SW 1271 (cell line): ENCODE measurements at regions not wholly inside any gene's neighbourhood (a gene's known extent, or its start where the extent isn't known, plus 50 kb on each side); places are given as distances from the start of the nearest gene placed in this dataset.

Source experiments
- DNase-seq, 2 experiments: peaks; one replicate each; lab custom pipeline; 2025; lab: John Stamatoyannopoulos, UW

GRCh38 chr12:46468160-46468559, 95.6 kb upstream of the SLC38A2 start:
- peak; percentile 54 to 88 for DNase-seq

- no peak for DNase-seq
Measured at GRCh38 chr12:46465307-46465706, 92.7 kb upstream of the SLC38A2 start.

GRCh38 chr12:46464863-46465262, 92.3 kb upstream of the SLC38A2 start:
- no peak for DNase-seq

- no peak for DNase-seq
Measured at GRCh38 chr12:46462641-46463355, 90.2 kb upstream of the SLC38A2 start.

DNA sequence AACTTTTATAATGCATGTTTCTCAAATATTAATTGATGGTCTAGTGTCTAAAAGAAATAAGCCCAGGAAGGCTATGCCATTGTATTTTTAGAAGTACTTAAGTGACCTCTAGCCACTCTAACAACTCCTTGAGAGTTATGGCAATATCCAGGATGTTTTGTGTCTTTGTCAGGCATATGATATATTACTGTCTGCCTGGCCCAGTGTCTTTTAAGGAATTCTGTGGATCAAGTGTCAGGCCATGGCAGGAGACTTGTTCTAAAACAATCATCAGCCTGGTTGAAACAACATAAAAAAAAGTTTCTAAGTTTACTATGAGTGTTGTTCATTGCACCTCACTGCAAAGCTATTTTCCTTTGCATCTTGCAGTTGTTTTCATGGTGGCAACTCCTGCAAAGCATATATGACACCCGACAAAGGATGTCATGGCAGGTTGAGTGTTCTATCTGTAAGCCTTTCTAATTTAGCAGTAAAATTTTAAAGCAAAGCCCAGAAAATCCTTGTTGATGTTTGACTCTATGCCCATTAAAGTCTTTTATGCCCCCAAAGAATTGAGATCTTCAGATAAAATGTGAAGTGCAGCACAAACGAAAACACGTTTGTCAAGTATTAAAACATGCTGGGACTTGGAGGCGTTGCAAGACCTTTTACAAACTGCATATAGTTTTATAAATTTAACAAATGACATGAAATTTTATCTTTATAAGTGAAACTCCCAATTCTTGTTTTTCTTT, 89.5 kb upstream of the SLC38A2 start:
- no peak for DNase-seq

GRCh38 chr12:46461459-46461858, 88.9 kb upstream of the SLC38A2 start:
- no peak for DNase-seq

DNA sequence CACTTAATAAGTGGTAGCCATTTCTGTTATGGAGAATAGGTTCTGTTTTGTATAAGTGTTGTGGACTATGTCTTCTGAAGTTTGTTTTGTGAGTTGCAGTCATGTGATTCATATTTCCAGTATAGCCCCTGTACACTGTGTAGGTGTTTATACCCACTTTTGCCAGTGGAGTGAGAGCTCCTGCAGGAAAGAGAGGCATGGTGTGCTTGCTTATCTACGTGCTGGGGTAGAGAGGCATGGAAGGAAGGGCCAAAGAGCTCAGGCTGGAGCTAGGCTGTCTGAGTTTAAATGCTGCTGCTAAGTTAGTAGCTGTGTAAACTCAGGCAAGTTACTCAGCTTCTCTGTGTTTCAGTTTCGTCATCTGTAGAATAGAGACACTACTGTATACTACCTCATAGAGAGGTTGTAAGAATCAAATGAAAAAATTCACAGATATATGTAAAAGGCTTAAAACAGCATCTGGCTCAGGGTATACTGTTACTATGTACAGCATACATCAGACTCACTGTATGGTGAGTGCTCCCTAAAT, 88.2 kb upstream of the SLC38A2 start:
- DNase-seq = no peak

- DNase-seq = no peak
Measured at GRCh38 chr12:46459861-46460545, 87.4 kb upstream of the SLC38A2 start.

- DNase-seq = no peak
Measured at GRCh38 chr12:46459111-46459510, 86.5 kb upstream of the SLC38A2 start.

DNA sequence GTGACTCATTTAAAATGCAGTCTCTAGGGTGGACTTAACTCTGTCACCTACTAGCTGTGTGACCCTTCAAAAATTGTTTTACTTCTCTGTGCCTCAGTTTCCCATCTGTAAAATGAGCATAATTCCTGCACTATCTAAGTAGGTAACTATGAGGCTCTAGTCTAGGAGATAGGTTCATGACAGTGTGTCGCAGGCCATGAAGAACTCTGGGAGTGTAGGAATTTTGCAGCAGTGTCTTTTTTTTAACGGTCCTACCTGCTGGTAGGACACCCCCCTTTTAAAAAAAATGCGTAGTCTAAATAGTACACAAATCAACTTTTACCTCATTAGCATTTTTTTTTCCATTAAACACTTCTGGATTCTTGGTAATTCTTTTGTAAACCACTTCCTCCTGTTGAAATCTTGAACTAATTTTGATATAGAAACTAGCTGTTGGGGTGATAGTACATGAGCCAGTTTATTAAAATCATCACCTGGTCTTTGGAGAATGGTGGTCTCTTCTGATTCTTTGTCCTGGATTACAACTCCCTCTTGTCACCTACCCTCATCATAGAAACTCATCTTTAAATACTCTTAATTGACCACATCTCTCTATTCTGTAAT, 86.0 kb upstream of the SLC38A2 start:
- DNase-seq = no peak

- DNase-seq = no peak
Measured at GRCh38 chr12:46457958-46458357, 85.4 kb upstream of the SLC38A2 start.

DNA sequence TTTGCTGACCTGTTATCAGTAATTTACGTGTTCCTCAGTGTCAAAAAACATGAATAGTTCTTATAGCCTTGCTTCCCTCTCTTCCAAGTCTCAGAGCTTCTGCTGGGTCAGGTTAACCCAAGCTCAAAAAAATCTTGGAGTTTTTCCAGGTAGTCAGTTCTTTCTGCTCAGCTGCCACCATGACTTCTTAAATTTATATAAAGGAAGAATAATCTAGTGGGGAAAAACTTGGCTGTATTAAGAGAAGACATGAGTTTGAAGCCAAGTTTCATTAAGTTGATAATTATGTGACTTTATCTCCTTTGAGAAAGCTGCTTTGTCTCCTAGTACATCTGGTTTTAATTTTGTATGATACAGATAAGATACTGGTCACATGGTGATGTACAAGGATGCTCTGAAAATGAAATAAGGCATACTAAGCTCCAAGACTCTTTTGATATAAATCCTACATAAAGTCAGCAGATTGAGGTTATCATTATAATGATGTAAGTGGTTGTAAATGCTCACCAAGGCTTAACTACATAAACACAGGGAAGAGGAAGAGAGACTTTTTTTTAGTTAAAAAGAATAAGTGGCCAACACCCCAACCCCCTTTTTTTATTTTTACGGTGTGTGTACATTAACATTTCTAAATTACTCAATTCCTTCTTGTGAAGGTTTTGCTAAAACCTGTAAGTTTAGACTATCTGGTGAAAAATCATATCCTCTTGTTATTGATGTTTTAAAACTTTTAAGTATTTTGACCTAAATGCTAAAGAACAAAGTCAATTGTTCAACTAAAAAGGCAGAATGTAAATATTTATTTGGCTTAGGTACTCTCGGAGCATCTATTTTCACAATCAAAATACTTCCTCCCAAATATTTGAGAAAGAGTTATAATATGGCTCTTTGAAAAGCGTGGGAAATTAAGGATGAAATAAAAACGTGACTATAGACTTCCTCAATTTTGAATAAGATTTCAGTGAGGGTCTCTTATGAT, 84.1 kb upstream of the SLC38A2 start:
- no peak for DNase-seq

GRCh38 chr12:46455648-46456352, 83.2 kb upstream of the SLC38A2 start:
- DNase-seq = no peak

- no peak for DNase-seq
Measured at GRCh38 chr12:46454981-46455380, 82.4 kb upstream of the SLC38A2 start.

GRCh38 chr12:46453428-46453827, 80.9 kb upstream of the SLC38A2 start:
- DNase-seq = no peak

DNA sequence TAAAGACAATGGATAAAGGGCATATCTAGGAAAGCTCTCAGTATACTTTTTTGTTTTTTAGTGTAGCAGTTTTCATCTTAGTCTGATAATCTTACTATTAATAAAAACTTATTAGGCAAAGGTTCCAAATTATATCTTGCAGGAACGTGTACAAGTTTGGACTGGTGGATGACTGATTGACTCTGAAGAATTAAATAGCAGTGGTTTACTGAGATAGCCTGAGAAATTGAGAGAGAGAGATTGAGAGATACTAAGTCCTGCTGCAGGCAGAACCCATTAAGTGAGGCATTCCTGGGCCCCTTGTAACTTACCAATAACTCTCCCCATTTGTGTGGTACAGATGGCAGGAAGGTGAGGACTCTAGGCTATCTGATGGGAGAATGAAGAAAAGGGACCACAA, 80.2 kb upstream of the SLC38A2 start:
- no peak for DNase-seq

GRCh38 chr12:46452061-46452615, 79.6 kb upstream of the SLC38A2 start:
- DNase-seq = no peak

DNA sequence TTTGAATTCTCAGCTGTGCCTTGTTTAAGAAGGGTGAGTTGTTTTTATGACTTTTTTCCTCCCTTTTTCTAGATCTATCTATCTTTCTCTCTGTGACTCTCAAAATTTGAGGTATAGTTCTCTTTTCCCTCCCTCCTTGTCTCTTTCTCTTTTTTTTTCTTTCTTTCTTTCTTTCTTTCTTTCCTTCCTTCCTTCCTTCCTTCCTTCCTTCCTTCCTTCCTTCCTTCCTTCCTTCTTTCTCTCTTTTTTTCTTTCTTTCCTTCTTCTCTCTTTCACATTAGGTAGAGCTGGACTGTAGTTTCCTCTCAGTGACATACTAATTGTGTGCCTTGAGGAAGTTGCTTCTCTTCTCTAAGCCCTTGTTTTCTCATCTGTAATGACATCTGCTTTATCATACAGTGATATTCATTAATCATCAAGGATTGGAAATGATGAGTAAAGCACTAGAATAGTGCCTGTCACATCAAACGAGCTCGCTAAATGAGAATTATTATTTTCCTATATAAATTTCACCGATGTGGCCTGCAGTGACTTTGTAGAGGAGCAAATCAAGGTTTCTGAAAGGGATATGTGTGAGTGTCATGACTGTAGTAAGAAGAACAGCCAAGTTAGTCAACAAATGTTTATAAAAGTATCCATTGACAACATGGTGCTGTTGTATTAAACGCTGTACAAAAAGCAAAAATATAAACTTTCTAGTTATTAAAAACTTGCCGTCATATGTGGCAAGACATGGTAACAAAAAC, 78.9 kb upstream of the SLC38A2 start:
- DNase-seq = no peak

DNA sequence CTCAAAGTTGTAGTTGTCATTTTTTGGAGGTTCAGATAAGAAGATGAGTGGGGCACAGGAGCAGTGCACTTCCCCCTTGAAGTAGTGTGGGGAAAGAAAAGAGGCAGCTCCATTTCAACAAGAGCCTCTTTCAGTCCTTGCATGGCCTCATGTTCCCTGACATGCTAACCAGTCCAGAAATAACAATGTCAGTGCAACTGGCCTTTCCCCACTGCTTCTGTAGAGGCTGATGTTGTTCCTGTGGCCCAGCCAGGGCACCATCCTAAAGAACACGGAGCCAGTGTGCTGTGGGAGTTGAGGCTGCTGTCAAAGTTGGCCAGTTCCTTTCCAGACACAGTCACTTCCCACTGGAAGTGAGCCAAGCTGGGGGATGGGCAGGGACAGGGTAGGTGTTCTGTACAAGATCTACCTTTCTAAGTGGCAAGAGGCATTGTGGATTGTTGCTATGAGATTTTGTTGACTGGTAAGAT, 77.7 kb upstream of the SLC38A2 start:
- no peak for DNase-seq
